ENCODE measurements at regions not wholly inside any gene's neighbourhood (a gene's known extent, or its start where the extent isn't known, plus 50 kb on each side); places are given as distances from the start of the nearest gene placed in this dataset.
"Not testable (repeated sequence)": the region's sequence is repeated elsewhere in the genome, so short reads cannot be mapped to it uniquely, and the experiment has no call there.

GRCh38 chr4:117135634-117136354, 50.4 kb upstream of the TRAM1L1 start:
- Histone ChIP-seq H3K9me3 (no peaks in the 10 kb centered on the region), H3K36me3 (replicated peaks) (no peaks in the 10 kb centered on the region), H3K27me3 (ENCODE audit: low read depth) (no peaks in the 10 kb centered on the region), H3K4me3 (no peak overlapping the region), H3K4me1 (no peaks in the 10 kb centered on the region)
- DNase-seq (ENCODE audit: low spot score in 2 of 2), result no peak
- in situ Hi-C loops (cut with MboI; ENCODE audit: low sequenced_read_pairs), result loop anchor here (25.0 kb wide), 1 partner anchor 902 kb away; the partner anchor contains the start of gene NDST3

DNA sequence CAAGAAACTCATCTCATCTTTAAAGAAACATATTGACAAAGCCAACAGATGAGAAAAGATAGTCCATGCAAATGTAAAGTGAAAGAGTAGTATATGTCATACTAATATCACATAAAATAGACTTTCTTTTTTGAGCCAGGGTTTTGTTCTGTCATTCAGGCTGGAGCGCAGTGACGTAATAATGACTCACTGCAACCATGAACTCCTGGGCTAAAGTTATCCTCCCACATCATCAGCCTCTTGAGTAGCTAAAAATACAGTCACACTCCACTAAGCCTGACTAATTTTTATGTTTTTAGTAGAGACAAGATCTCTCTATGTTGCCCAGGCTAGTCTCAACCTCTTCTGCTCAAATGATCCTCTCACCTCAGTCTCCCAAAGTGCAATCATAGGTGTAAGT, 51.8 kb upstream of the TRAM1L1 start:
- Histone ChIP-seq H3K27me3 (ENCODE audit: low read depth) (no peaks in the 10 kb centered on the region), H3K4me1 (no peaks in the 10 kb centered on the region), H3K36me3 (replicated peaks) (no peaks in the 10 kb centered on the region), H3K4me3 (no peak overlapping the region), H3K9me3 (no peaks in the 10 kb centered on the region)
- no peak for DNase-seq (ENCODE audit: low spot score in 2 of 2)
- in situ Hi-C loops (cut with MboI; ENCODE audit: low sequenced_read_pairs), result loop anchor here (25.0 kb wide), 1 partner anchor 900 kb away; the partner anchor contains the start of gene NDST3

GRCh38 chr4:117138732-117139131, 53.4 kb upstream of the TRAM1L1 start:
- in situ Hi-C loops (cut with MboI; ENCODE audit: low sequenced_read_pairs), result loop anchor here (25.0 kb wide), 1 partner anchor 899 kb away; the partner anchor contains the start of gene NDST3
- H3K27me3 ChIP-seq (ENCODE audit: low read depth); H3K36me3 ChIP-seq (replicated peaks); DNase-seq (ENCODE audit: low spot score in 2 of 2); H3K9me3 ChIP-seq; H3K4me1 ChIP-seq; H3K4me3 ChIP-seq: not testable (repeated sequence)

DNA sequence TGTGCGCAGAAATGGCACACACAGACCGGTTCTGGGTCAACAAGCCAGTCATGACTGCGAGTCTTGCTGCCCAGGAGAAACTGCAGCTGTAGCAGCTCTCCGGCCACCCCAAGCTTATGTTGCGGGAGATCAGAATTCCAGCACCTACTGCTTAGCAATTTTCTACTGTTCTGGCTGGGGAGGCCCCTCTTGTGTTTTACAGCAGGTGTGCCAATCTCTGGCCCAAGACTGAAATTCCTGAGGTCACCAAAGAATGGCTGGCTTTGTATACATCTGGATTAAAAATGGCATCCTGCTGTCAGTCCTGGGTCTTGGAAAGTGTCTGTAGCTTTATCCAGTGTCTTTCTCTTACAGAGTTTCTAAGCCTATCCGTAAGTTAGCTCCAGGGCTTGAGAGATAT, 68.9 kb upstream of the TRAM1L1 start:
- no peaks in the 10 kb centered on the region for H3K36me3 ChIP-seq (replicated peaks)
- no peak overlapping the region for H3K4me3 ChIP-seq
- no peaks in the 10 kb centered on the region for H3K27me3 ChIP-seq (ENCODE audit: low read depth)
- no peak for DNase-seq (ENCODE audit: low spot score in 2 of 2)
- H3K9me3 ChIP-seq, result no peaks in the 10 kb centered on the region
- H3K4me1 ChIP-seq, result peaks cover 19% of the 10 kb centered on the region
- in situ Hi-C loops (cut with MboI; ENCODE audit: low sequenced_read_pairs), result no loop called here

DNA sequence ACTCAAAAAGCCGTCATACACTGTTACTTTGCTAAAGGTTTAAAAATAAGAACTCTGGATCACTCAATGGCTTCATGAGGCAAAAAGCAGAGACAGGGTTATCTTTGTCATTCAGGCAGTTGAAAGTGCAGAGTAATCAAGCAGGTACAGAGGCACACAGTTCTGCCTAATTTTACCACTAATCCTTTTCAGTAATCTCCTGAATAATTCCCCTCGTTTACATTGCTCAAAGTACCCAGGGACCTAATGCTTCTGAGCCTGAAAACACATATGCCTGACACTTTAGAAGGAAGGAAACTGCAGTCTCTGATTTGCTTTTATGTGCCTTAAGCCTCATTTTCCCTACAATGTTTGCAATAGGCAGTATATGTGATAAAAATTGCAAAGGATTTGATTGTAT, 71.4 kb upstream of the TRAM1L1 start:
- Histone ChIP-seq H3K27me3 (ENCODE audit: low read depth) (no peaks in the 10 kb centered on the region), H3K9me3 (no peaks in the 10 kb centered on the region), H3K4me1 (peaks cover 19% of the 10 kb centered on the region), H3K36me3 (replicated peaks) (no peaks in the 10 kb centered on the region), H3K4me3 (no peak overlapping the region)
- DNase-seq (ENCODE audit: low spot score in 2 of 2), result peak; percentile 12 to 89
- in situ Hi-C loops (cut with MboI; ENCODE audit: low sequenced_read_pairs), result no loop called here

- H3K36me3 ChIP-seq (replicated peaks), result no peaks in the 10 kb centered on the region
- no peak overlapping the region for H3K4me3 ChIP-seq
- no peaks in the 10 kb centered on the region for H3K9me3 ChIP-seq
- in situ Hi-C loops (cut with MboI; ENCODE audit: low sequenced_read_pairs), result no loop called here
- peaks cover 19% of the 10 kb centered on the region for H3K4me1 ChIP-seq
- DNase-seq (ENCODE audit: low spot score in 2 of 2), result peak in 1 of 2 experiments; percentile 73
- no peaks in the 10 kb centered on the region for H3K27me3 ChIP-seq (ENCODE audit: low read depth)
These were observed 72.0 kb upstream of the TRAM1L1 start for GRCh38 chr4:117157360-117157759.

DNA sequence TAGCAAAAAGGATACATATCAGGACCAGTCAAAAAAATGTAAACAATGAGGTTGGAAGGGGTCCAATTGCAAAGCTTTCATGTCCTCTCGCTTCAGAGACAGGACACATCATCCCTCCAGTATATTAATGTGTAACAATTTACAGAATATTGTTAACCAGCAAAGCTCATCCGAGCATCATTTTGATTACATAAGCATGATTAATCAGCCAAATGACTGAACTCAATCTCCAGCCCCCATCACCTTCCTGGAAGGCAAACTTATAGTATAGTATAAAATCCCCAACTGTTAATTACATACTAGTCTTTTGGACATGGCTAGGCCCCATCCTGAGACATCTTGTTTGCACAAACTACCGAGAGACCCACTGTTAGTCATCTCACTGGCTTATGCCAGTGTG, 77.6 kb upstream of the TRAM1L1 start:
- no peak overlapping the region for H3K4me3 ChIP-seq
- H3K27me3 ChIP-seq (ENCODE audit: low read depth), result no peaks in the 10 kb centered on the region
- no peak for DNase-seq (ENCODE audit: low spot score in 2 of 2)
- in situ Hi-C loops (cut with MboI; ENCODE audit: low sequenced_read_pairs), result no loop called here
- H3K36me3 ChIP-seq (replicated peaks), result no peaks in the 10 kb centered on the region
- H3K9me3 ChIP-seq, result no peaks in the 10 kb centered on the region
- H3K4me1 ChIP-seq, result peaks cover 2% of the 10 kb centered on the region; the same call in 1 of the 2 replicates

DNA sequence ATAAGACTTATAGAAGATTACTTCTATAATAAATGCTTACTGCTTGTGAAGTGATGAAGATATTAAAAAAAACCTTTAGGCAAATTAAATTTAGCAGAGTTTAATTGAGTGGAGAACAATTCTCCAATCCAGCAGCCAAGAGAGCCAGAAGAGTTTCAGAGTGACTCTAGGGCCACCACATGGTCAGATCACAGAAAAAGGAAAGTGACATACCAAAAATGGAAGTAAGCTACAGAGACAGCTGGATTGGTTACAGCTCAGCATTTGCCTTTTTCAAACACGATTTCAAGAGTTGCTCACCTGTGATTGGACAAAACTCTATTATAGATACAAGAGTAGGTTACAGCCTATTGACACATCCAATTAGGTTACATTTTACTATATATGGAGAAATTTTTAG, 79.0 kb upstream of the TRAM1L1 start:
- Histone ChIP-seq H3K9me3 (no peaks in the 10 kb centered on the region), H3K4me3 (no peak overlapping the region), H3K36me3 (replicated peaks) (no peaks in the 10 kb centered on the region), H3K4me1 (no peaks in the 10 kb centered on the region), H3K27me3 (ENCODE audit: low read depth) (no peaks in the 10 kb centered on the region)
- DNase-seq (ENCODE audit: low spot score in 2 of 2), result no peak
- in situ Hi-C loops (cut with MboI; ENCODE audit: low sequenced_read_pairs), result no loop called here

DNA sequence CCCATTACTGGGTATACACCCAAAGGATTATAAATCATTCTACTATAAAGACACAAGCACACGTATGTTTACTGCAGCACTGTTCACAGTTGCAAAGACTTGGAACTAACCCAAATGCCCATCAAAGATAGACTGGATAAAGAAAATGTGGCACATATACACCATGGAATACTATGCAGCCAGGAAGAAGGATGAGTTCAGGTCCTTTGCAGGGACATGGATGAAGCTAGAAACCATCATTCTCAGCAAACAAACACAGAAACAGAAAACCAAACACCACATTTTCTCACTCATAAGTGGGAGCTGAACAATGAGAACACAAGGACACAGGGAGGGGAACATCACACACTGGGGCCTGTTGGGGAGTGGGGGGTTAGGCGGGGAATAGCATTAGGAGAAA, 90.0 kb upstream of the TRAM1L1 start:
- in situ Hi-C loops (cut with MboI; ENCODE audit: low sequenced_read_pairs); H3K9me3 ChIP-seq; H3K4me3 ChIP-seq; H3K27me3 ChIP-seq (ENCODE audit: low read depth); H3K4me1 ChIP-seq; H3K36me3 ChIP-seq (replicated peaks); DNase-seq (ENCODE audit: low spot score in 2 of 2): not testable (repeated sequence)

DNA sequence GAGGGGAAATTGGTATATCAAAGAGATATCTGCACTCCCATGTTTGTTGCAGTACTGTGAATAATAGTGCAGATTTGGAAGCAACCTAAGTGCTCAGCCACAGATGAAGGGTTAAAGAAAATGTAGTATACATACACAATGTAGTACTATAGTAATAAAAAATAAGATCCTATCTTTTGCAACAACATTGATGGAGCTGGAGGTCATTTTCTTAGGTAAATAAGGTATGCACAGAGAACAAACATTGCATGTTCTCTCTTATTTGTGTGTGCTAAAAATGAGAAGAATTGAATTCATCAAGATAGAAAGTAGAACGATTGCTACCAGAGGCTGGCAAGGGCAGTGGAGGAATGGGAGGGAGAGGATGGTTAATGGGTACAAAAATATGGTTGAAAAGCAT, 117.9 kb upstream of the TRAM1L1 start:
- H3K4me1 ChIP-seq, result no peaks in the 10 kb centered on the region
- no peaks in the 10 kb centered on the region for H3K36me3 ChIP-seq (replicated peaks)
- no peak overlapping the region for H3K4me3 ChIP-seq
- no peaks in the 10 kb centered on the region for H3K27me3 ChIP-seq (ENCODE audit: low read depth)
- no peaks in the 10 kb centered on the region for H3K9me3 ChIP-seq
- in situ Hi-C loops (cut with MboI; ENCODE audit: low sequenced_read_pairs), result no loop called here
- DNase-seq (ENCODE audit: low spot score in 2 of 2), result no peak

- H3K27me3 ChIP-seq (ENCODE audit: low read depth), result no peaks in the 10 kb centered on the region
- H3K4me1 ChIP-seq, result no peaks in the 10 kb centered on the region
- no peak for DNase-seq (ENCODE audit: low spot score in 2 of 2)
- H3K9me3 ChIP-seq, result no peaks in the 10 kb centered on the region
- in situ Hi-C loops (cut with MboI; ENCODE audit: low sequenced_read_pairs), result no loop called here
- no peaks in the 10 kb centered on the region for H3K36me3 ChIP-seq (replicated peaks)
- H3K4me3 ChIP-seq, result no peak overlapping the region
These were observed 125.2 kb upstream of the TRAM1L1 start for GRCh38 chr4:117210551-117210950.

DNA sequence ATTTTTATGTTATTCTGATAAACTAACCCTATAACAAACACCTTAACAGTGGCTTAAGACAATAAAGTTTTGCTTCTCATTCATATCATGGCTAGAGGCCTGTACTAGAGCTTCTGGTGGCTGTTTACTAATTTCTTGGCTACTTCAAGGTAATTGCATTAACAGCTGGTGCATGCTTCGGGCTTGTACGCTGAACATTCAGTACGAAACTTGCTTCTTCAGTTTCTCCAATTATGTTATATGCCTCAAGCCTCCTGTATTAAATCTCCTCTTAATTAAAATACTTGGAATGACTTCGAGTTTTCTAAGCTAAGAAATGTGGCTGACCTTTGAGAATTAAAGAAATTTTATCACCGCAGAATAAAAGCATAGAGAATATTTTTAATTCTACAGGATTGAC, 138.9 kb upstream of the TRAM1L1 start:
- in situ Hi-C loops (cut with MboI; ENCODE audit: low sequenced_read_pairs), result no loop called here
- DNase-seq (ENCODE audit: low spot score in 2 of 2), result no peak
- Histone ChIP-seq H3K9me3 (no peaks in the 10 kb centered on the region), H3K4me3 (no peak overlapping the region), H3K36me3 (replicated peaks) (no peaks in the 10 kb centered on the region), H3K27me3 (ENCODE audit: low read depth) (no peaks in the 10 kb centered on the region), H3K4me1 (no peaks in the 10 kb centered on the region)

DNA sequence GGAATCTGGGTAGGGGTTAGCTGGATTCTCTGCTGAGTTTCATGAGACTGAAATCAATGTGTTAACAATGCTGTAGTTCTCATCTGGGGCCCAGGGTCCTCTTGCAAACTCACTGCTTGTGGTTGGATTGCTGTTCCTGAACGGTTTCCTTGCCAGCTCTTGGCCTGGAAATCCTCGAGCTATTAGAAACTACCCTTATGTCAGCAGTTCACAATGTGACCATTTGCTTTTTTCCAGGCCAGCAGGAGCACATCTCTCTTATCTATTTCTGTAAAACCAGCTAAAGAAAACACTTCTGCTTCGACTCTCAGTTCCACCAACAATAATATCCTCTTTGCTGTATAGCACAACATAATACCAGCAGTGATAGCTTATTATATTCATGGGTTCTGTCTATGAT, 140.1 kb upstream of the TRAM1L1 start:
- Histone ChIP-seq H3K4me3 (no peak overlapping the region), H3K4me1 (no peaks in the 10 kb centered on the region), H3K9me3 (no peaks in the 10 kb centered on the region), H3K27me3 (ENCODE audit: low read depth) (no peaks in the 10 kb centered on the region), H3K36me3 (replicated peaks) (no peaks in the 10 kb centered on the region)
- in situ Hi-C loops (cut with MboI; ENCODE audit: low sequenced_read_pairs), result no loop called here
- DNase-seq (ENCODE audit: low spot score in 2 of 2), result no peak

DNA sequence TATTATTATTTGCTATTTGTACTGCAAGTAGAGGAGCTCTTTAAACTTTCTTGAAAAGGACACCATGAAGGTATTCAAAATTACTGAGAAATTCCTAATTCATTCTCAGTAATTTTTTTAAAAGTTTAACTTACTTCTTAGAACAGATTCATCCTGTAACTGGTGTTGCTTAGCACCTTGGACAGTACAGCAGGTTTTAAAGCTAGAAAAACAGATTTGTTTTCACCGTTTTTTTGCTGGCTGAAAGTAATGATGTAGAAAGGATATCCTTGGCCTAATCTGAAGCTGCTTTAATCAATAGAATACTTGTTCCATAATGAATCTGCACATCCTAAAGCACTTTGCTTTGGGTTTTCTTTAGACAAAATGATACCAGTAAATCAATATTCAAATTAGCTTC, 142.5 kb upstream of the TRAM1L1 start:
- Histone ChIP-seq H3K4me3 (no peak overlapping the region), H3K27me3 (ENCODE audit: low read depth) (no peaks in the 10 kb centered on the region)
- in situ Hi-C loops (cut with MboI; ENCODE audit: low sequenced_read_pairs), result no loop called here

GRCh38 chr4:117239434-117239833, 154.1 kb upstream of the TRAM1L1 start:
- Histone ChIP-seq H3K9me3 (no peaks in the 10 kb centered on the region), H3K4me3 (no peak overlapping the region), H3K27me3 (ENCODE audit: low read depth) (no peaks in the 10 kb centered on the region), H3K36me3 (replicated peaks) (no peaks in the 10 kb centered on the region), H3K4me1 (no peaks in the 10 kb centered on the region)
- in situ Hi-C loops (cut with MboI; ENCODE audit: low sequenced_read_pairs), result no loop called here
- DNase-seq (ENCODE audit: low spot score in 2 of 2), result no peak

More for the DNA sequence above, 142.5 kb upstream of the TRAM1L1 start:
- no peak for DNase-seq (ENCODE audit: low spot score in 2 of 2)
- H3K9me3 ChIP-seq, result no peaks in the 10 kb centered on the region
- H3K36me3 ChIP-seq (replicated peaks), result no peaks in the 10 kb centered on the region
- no peaks in the 10 kb centered on the region for H3K4me1 ChIP-seq

Data from HAP-1 (cell line).